ENCODE measurements at regions not wholly inside any gene's neighbourhood (a gene's known extent, or its start where the extent isn't known, plus 50 kb on each side); places are given as distances from the start of the nearest gene placed in this dataset.

DNA sequence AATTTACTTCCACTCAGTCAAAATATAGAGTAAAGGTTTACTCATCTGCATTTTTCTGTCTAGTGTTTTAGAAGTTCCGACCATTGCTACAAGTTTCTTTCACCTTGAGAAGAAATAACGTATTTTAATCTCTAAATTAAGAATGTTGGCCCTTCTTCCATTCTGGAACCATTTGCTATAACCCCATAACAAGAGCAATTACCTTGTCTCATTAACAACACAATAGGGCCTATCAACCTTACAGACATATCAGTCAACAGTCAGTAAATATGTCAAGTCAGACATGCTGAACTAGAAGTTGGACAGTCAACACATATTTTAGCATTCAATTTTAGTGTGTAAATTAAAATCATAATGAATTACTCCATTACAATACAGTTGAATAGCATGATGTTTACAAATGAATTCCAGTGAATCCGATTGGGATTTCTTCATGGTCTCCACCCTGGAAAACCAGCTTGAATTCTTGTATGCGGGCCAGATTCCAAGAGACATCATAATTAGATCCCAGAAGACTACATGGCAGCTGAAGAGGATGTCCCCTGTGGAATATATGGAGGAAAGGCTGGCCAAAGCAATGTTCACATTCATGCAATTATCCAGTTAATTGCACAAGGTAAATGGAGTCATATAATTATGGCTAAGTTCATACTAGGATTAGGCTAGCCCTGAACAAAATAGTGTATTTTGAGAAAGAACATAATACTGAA lies 196.2 kb upstream of the TARS1 start:
- DNase-seq = no peak
- TF ChIP-seq POLR2A (IDR thresholded peaks at IDR 0.05) = no peak
- TF ChIP-seq, protein P1, sequence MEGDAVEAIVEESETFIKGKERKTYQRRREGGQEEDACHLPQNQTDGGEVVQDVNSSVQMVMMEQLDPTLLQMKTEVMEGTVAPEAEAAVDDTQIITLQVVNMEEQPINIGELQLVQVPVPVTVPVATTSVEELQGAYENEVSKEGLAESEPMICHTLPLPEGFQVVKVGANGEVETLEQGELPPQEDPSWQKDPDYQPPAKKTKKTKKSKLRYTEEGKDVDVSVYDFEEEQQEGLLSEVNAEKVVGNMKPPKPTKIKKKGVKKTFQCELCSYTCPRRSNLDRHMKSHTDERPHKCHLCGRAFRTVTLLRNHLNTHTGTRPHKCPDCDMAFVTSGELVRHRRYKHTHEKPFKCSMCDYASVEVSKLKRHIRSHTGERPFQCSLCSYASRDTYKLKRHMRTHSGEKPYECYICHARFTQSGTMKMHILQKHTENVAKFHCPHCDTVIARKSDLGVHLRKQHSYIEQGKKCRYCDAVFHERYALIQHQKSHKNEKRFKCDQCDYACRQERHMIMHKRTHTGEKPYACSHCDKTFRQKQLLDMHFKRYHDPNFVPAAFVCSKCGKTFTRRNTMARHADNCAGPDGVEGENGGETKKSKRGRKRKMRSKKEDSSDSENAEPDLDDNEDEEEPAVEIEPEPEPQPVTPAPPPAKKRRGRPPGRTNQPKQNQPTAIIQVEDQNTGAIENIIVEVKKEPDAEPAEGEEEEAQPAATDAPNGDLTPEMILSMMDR (IDR thresholded peaks at IDR 0.05 in 4 of 5, conservative IDR thresholded peaks at IDR 0.05 in 1 of 5) = no peak
- H3K27me3 ChIP-seq = no peaks in the 10 kb centered on the region
- in situ Hi-C loops (cut with MboI; ENCODE audit: low sequenced_read_pairs in 4 of 4) = no loop called here
- ATAC-seq = no peak
- no peaks in the 10 kb centered on the region for H3K4me1 ChIP-seq
- no peaks in the 10 kb centered on the region for H3K9me3 ChIP-seq
- intact Hi-C loops (cut with DNase I; ENCODE audit: low total_unique reads) = no loop called here
- no peak overlapping the region for H3K27ac ChIP-seq
- no peaks in the 10 kb centered on the region for H3K36me3 ChIP-seq
- no peak overlapping the region for H3K4me3 ChIP-seq

DNA sequence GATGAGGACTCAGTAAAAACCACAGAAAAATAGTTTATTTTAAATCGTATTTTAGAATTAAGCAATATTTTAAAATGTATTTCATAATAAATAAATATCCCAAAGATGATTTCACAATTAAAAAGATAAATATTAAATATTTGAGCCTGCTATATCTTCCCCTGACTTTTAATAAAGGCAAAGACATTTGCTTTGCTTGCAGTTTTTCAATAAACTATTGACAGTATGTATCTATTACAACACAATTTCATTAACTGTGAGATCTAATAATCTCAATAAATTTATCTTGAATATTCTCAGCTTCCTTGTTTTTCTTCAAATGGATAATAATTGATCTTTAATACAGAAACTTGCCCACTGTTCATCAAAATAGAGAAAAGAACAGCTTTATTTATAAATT lies 186.2 kb upstream of the TARS1 start:
- TF ChIP-seq, protein P1 (IDR thresholded peaks at IDR 0.05 in 4 of 5, conservative IDR thresholded peaks at IDR 0.05 in 1 of 5) = no peak
- TF ChIP-seq POLR2A (IDR thresholded peaks at IDR 0.05) = no peak
- Histone ChIP-seq H3K27ac (no peak overlapping the region), H3K4me1 (no peaks in the 10 kb centered on the region), H3K36me3 (no peaks in the 10 kb centered on the region), H3K9me3 (no peaks in the 10 kb centered on the region), H3K4me3 (no peak overlapping the region), H3K27me3 (no peaks in the 10 kb centered on the region)
- ATAC-seq (no peak), DNase-seq (no peak)
- in situ Hi-C loops (cut with MboI; ENCODE audit: low sequenced_read_pairs in 4 of 4) = no loop called here
- intact Hi-C loops (cut with DNase I; ENCODE audit: low total_unique reads) = no loop called here

DNA sequence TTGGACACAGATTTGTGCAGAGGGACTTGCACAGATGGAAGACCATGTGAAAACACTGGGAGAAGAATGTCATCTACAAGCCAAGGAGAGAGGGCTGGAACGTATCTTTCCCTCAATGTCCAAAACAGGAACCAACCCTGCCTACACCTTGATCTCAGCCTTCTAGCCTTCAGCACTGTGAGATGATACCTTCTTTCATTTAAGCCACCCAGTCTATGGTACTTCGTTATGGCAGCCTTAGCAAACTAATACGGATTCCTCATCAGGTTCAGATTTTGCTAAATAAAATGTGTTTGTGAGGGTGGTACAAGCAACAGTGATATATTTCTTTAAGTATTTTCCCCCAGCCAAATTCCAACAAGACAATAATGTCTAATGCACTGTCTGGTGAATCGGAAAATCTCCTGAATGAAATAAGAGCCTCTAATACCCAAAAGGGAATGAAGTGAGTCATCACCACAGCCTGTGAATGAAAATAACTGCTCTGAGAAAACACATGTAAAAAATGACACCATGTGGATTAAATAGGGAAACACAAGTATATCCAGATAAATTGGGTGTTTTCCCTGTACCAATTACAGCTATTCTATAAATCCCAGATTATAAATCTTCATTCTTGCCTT lies 182.8 kb upstream of the TARS1 start:
- TF ChIP-seq, protein P1 (IDR thresholded peaks at IDR 0.05 in 4 of 5, conservative IDR thresholded peaks at IDR 0.05 in 1 of 5) = no peak
- no peak for TF ChIP-seq POLR2A (IDR thresholded peaks at IDR 0.05)
- peak overlapping the region in 1 of 4 donors; percentile 32 for H3K27ac ChIP-seq
- no peaks in the 10 kb centered on the region for H3K4me1 ChIP-seq
- no peak for DNase-seq
- no peaks in the 10 kb centered on the region for H3K9me3 ChIP-seq
- intact Hi-C loops (cut with DNase I; ENCODE audit: low total_unique reads) = loop anchor here (1.0 kb wide), 1 partner anchor 549 kb away; no protein-coding TSS in a partner anchor
- H3K4me3 ChIP-seq = no peak overlapping the region
- H3K36me3 ChIP-seq = no peaks in the 10 kb centered on the region
- in situ Hi-C loops (cut with MboI; ENCODE audit: low sequenced_read_pairs in 4 of 4) = no loop called here
- peak; percentile 68 to 70 for ATAC-seq
- no peaks in the 10 kb centered on the region for H3K27me3 ChIP-seq

DNA sequence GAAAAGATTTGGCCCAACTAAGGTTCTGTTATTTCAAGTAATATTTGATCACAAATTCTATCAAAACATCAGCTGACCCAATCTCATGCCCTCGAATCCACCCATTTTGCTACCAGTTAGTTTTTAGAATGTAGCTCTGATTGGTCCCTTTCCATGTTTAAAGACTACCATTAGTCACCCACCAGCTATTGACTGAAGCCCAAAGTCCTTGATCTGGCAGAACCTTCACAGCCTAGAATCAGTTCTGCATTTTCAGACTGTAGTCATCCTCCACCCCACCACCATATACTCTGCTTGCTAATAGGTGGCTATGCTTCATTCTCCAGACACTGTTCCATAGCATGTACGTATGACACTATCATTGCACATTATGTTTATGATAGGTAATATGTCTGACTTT lies 182.2 kb upstream of the TARS1 start:
- in situ Hi-C loops (cut with MboI; ENCODE audit: low sequenced_read_pairs in 4 of 4) = no loop called here
- intact Hi-C loops (cut with DNase I; ENCODE audit: low total_unique reads) = loop anchor here (1.0 kb wide), 1 partner anchor 549 kb away; no protein-coding TSS in a partner anchor

More for the DNA sequence above, 182.2 kb upstream of the TARS1 start:
- DNase-seq (no peak), ATAC-seq (no peak)
- no peaks in the 10 kb centered on the region for H3K4me1 ChIP-seq
- H3K36me3 ChIP-seq = no peaks in the 10 kb centered on the region
- TF ChIP-seq POLR2A (IDR thresholded peaks at IDR 0.05) = no peak
- TF ChIP-seq, protein P1 (IDR thresholded peaks at IDR 0.05 in 4 of 5, conservative IDR thresholded peaks at IDR 0.05 in 1 of 5) = no peak
- no peaks in the 10 kb centered on the region for H3K9me3 ChIP-seq
- no peaks in the 10 kb centered on the region for H3K27me3 ChIP-seq
- H3K27ac ChIP-seq = peak overlapping the region in 1 of 4 donors; percentile 32
- H3K4me3 ChIP-seq = no peak overlapping the region
